Midbrain (tissue), 1 donor: ENCODE measurements at regions not wholly inside any gene's neighbourhood (a gene's known extent, or its start where the extent isn't known, plus 50 kb on each side); places are given as distances from the start of the nearest gene placed in this dataset.
"Not testable (repeated sequence)": the region's sequence is repeated elsewhere in the genome, so short reads cannot be mapped to it uniquely, and the experiment has no call there.

Experiments used
- DNase-seq: peaks from one replicate; lab custom pipeline; 2025; lab: John Stamatoyannopoulos, UW

- no peak for DNase-seq
Observed at GRCh38 chr10:109275960-109276359, 647.4 kb downstream of the XPNPEP1 start.

DNA sequence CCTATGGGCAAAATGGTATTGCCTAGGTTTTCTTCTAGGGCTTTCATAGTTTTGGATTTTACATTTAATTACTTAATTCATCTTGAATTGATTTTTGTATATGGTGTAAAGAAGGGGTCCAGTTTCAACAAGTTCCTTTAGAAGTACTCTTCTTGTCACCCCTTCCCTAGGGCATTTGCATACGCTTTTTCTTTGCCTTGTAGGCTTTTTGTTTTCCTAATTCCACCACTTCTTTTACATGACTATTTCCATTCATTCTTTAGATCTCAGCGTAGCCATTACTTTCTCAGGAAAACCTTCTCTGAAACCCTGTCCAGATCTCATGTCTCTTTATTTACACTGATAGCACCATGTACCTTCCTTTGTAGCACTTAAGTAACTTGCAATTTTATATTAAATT lies 648.6 kb downstream of the XPNPEP1 start:
- DNase-seq, result no peak

GRCh38 chr10:109270173-109270572 lies 653.1 kb downstream of the XPNPEP1 start:
- no peak for DNase-seq

DNA sequence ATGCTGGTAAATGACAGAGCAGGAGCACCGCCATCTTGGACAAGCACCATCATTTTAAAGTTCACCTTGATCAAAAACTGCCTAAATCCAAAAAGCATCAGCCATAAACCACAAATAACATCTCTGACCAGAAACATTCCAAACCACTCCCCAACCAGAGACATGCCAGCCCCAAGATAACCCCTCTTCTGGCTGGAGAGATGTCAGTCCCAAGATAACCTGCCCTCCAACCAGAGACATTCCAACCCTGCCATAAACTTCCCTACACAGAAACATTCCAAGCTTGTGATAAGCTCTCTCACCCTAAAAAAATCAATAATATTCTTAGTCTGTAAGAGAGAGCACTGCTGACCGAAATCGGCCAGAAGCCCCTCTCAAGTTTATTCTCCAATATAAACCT lies 659.3 kb downstream of the XPNPEP1 start:
- no peak for DNase-seq

DNA sequence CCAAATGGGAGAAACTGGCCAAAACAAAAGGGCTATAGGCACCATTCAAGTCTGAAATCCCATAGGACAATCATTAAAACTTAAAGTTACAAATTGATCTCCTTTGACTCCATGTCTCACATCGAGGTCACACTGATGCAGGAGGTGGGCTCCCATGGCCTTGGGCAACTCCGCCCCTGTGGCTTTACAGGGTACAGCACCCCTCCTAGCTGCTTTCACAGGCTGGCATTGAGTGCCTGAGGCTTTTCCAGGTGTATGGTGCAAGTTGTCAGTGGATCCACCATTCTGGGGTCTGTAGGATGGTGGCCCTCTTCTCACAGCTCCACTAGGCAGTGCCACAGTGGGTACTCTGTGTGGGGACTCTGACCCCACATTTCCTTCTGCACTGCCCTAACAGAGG lies 662.1 kb downstream of the XPNPEP1 start:
- DNase-seq, result no peak

- no peak for DNase-seq
Observed at GRCh38 chr10:109259293-109259692, 664.0 kb downstream of the XPNPEP1 start.

DNA sequence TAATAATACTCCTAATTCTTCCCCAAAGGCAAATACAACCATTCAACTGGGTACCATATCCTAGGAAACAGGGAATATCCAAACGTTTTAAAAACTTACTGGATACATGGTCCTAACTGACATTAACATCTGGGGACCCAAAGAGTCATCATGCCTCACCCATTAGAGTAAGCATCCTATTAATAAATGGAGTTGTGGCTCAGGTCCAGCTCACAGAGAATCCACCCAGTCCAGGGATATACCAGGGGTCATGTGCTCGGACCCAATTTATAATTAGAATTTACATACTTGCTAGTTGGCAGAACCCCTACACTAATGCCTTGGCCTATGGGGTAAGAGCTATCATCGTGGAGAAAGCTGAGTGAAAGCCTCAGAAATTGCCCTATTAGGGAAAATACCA lies 670.0 kb downstream of the XPNPEP1 start:
- DNase-seq, result no peak

- no peak for DNase-seq
Observed at GRCh38 chr10:109250152-109250551, 673.2 kb downstream of the XPNPEP1 start.

DNA sequence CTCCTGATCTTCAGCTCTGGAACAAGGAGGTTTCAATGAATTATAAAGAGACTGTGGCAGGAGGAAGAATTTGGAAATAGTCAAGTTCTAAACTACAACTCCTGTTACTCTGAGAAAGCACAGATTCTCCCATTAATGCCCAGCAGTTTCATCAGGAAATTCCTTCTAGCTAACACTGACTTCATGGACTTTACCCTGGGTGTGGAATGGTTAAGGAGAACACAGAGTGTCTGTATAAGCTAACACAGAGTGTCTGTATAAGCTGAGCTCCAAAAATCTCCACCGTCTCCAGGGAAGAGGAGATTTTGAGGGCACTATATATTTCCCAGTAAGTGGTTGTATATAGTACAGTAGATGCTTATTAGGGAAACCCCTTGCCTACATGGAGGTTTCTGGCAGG lies 675.5 kb downstream of the XPNPEP1 start:
- DNase-seq, result no peak

- DNase-seq, result no peak
Observed at GRCh38 chr10:109245821-109246220, 677.5 kb downstream of the XPNPEP1 start.

GRCh38 chr10:109239371-109239770 lies 683.9 kb downstream of the XPNPEP1 start:
- no peak for DNase-seq

DNA sequence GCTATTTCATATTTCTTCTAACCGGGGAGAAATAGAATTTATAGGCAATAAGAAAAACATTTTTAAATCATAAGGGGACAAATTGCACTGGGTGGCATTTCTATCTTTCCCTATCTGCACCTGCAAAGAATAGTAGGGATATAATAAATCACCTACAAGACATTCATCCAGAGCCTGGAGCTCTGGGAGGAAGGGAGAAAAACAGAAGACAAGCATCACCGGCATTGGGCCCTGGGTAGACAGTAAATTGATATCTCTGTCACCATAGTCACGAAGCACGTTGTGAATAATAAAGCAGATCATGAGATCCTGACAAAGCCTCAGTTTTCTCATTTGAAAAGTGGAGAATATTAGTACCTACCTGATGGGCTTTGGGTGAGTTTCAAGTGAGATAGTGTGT lies 685.6 kb downstream of the XPNPEP1 start:
- no peak for DNase-seq

GRCh38 chr10:109237050-109237449 lies 686.3 kb downstream of the XPNPEP1 start:
- DNase-seq, result no peak

DNA sequence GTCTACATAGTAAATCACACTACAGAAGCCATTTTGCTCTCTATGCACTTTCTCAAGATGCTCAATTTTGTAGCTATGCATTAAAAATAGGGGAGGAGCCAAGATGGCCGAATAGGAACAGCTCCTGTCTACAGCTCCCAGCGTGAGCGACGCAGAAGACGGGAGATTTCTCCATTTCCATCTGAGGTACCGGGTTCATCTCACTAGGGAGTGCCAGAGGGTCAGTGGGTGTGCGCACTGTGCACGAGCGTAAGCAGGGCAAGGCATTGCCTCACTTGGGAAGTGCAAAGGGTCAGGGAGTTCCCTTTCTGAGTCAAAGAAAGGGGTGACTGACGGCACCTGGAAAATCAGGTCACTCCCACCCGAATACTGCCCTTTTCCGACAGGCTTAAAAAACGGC lies 699.8 kb downstream of the XPNPEP1 start:
- DNase-seq, result not testable (repeated sequence)

- DNase-seq, result no peak
Observed at GRCh38 chr10:109219935-109220605, 703.2 kb downstream of the XPNPEP1 start.

DNA sequence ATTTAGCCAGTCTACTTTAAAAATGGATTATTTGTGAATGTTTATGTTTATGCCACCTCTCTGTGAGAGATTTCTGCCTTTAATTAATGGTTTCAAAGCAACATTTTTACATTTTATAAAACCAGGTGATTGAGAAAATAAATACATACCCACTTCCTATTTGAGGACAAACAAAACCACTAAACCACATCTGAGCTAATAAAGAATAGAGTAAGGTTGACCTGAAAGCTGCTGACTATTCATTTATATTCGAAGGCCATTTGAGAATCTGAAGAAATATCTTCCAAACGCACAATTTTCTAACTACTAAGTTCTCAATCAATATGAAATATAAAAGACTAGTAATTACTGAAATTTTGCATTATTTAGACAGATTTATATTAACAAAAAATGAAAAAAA lies 705.1 kb downstream of the XPNPEP1 start:
- no peak for DNase-seq

- DNase-seq, result no peak
Observed at GRCh38 chr10:109215291-109216075, 707.8 kb downstream of the XPNPEP1 start.

- not testable (repeated sequence) for DNase-seq
Observed at GRCh38 chr10:109214891-109215290, 708.4 kb downstream of the XPNPEP1 start.

DNA sequence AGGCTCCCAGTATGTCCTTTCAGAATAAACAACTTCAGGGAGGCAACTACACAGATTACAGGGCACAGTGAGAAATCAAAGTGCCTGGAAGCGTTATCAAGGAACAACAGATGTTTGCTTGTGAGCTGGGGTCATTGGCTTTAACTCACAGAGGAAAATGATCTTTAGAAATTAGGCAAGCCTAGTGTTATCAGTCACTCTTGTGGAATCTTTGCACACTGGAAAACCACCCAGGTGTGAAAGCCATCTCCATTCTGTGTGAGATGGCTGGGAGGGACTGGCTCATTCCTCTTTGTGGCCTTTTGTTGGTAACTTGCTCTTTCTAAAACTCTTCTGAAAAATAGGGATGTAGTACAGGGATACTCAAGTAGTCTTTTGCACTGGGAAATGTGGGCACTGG lies 716.0 kb downstream of the XPNPEP1 start:
- no peak for DNase-seq

- DNase-seq, result no peak
Observed at GRCh38 chr10:109205929-109206585, 717.3 kb downstream of the XPNPEP1 start.

DNA sequence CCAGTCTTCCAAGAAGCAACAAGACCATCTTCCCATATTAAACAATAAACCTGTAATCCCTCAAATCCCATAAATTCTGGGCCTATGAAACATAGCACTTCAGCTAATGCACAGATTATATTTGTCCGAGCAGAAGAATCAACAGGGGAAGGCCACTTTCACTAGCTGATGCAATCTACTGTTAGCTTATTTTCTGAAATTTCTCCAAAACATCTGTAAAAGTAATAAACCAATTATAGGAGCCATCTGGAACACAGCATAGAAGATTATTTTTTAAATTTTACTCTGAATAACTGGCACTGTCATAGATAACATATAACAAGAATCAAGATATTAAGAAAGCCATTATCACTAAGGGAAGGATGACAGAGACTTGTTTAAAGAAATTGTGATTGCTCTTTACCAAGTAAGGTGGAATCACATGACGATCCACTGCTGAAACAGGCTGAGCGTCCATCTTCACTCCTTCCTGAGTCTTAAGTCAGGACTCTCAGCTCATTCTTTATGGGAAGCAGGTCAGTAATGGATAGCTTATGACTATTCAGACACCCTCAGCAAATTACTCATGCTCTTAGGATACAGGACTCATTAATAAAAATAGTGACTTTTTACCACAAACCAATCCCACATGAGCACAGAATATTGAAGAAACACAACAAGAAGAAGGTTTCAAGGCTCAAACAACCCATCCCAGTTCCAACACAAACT lies 719.5 kb downstream of the XPNPEP1 start:
- no peak for DNase-seq

- no peak for DNase-seq
Observed at GRCh38 chr10:109202111-109202510, 721.2 kb downstream of the XPNPEP1 start.
